IPS DF 4.7 (cell line): ENCODE measurements at regions not wholly inside any gene's neighbourhood (a gene's known extent, or its start where the extent isn't known, plus 50 kb on each side); places are given as distances from the start of the nearest gene placed in this dataset.

ENCODE experiments used
- DNase-seq: peaks from one replicate; pipeline ENCODE4 v3.0.0-alpha.2; 2013; ENCODE audit warnings: low spot score; ENCODE audit errors: extremely low read depth

DNA sequence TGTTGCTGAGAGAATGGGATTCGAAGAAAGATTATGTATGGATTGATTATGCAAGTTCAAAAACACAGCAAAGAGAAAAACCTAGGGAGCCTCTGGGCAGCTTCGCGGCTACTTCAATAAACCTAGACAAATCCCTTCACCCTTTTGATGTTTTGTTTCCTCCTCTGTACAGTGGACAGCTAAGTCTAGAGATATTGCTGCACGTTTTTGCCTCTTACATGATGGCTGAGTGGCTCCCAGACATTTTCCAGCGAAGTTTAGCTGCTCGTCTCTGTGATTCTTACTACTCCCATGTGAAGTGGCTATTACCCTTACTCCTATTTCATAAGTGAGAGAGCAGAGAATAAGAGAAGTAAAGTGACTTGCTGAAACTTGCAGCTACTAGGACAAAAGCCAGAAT lies 695.0 kb upstream of the GRM7 start:
- no peak for DNase-seq

DNA sequence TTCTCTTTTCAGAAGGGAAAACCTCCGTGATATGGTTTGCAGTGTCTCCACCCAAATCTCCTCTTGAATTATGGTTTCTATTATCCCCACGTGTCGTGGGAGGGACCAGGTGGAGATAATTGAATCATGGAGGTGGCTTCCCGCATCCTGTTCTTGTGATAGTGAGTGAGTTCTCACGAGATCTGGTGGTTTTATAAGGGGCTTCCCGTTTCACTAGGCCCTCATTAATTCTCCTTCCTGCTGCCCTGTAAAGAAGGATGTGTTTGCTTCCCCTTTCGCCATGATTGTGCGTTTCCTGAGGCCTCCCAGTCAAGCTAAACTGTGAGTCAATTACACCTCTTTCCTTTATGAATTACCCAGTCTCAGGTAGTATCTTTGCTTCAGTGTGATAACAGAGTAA lies 692.7 kb upstream of the GRM7 start:
- DNase-seq: no peak

DNA sequence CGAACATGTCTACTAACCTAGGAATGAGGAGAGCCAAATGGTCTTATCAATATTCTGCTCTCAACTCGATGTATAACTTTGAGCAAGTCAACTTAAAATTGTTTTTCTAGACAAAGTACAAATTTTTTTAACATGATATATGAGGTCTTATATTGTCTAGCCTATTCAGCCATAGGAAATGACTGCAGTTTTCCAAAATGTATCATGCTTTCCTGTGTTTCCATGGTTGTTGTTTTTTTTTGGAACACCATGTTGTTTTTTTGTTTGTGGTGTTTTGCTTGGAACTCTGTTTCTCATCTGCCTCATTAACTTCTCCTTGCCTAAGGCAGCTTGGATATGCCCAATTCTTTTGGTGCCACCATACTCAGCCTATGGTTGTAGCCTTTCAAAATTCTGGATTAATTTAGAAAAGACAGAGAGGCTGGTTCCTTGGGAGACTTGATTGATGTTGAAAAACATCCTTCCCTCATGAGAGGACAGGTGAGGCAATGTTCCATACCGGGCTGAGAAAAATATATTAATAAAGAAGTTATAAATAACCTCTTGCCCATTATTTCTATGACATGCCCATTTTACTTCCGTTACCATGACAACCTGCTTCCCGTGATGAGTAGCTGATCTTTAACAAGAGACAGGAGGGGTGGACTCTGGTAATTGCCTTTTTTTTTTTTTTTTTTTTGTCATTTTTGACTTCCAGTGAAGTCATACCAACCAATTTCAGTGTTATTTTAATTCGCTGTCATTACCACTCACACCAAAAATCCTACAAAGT lies 687.9 kb upstream of the GRM7 start:
- no peak for DNase-seq

DNA sequence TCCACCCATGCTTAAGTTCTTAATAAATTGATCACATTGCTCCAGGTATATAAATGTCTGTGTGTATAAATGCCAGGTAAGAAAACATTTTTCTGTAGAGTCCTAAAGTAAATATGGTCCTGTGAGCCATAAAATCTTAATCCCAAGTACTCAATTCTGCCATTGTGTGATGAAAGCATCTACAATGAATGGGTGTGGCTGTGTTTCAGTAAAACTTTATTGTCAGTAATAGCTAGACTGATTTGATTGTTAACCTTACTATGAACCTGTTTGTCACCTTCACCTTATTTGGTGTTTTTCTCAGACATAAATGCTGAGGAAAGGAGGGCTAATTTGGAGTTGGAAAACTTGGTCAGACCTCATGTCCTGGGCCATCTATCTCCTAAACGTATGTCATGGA lies 683.5 kb upstream of the GRM7 start:
- no peak for DNase-seq

DNA sequence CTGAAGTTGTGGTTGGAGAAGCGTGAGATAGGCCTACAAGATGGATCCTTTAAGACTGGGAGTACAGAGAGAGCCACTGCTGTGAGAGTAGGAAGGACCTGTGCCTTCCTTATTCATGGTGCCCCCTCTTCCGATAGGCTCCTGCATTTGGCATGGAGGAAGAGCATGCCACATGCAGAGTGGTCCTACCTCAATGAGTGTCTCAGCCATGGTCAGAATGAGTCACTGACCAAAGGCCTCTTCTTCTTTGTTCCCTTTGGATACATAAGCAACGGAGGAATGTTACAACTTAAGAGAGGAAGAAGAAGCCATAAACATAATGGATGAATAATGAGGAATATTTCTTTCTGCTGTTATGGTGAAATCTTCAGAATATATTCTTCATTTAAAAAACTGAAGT lies 681.2 kb upstream of the GRM7 start:
- DNase-seq: no peak

DNA sequence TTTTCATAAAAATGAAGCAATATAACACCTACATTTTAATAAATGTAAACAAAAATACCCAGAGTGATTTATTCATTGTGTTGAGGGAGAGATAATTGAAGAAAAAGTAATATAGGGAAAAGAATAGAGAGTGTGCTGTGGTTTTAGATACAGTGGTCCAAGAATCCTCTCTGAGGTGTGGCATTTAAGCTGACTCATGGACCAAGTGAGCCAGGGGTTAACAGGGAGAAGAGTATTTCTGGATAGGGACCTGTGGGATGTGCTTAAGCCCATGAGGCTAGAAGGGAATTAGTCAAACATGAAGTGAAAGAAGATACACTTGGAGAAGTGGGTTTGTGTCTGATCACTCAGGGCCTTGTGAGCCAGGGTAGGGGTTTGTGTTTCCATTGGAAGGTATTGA lies 680.7 kb upstream of the GRM7 start:
- no peak for DNase-seq

DNA sequence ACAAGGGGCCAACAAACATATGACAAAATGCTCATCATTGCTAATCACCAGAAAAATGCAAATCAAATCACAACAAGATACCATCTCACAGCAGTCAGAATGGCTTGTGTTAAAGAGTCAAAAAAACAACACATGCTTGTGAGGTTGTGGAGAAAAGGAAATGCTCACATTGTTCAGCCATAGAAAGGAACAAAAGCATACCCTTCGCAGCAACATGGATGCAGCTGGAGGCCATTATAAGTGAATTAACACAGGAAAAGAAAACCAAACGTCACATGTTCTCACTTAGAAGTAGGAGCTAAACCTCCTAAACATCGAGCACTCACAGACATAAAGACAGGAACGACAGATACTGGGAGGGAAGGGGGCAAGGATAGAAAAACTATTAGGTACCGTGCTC lies 678.4 kb upstream of the GRM7 start:
- no peak for DNase-seq

DNA sequence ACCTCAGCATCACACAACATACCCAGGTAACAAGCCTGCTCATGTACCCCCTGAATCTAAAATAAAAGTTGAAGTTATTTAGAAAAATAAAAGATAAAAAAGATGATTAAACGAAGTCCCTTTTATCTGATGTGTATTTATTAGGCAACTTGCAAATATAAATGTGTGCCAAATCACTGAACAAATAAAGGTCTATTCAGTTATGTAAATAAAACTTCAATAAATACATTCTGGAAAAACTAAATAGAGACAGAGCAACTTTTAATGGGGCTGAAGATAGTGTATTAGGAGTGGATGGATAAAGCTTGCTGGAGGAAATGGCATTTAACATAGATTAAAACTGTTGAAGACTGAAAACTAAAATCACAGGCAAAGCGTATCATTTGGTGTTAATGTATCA lies 678.0 kb upstream of the GRM7 start:
- no peak for DNase-seq

DNA sequence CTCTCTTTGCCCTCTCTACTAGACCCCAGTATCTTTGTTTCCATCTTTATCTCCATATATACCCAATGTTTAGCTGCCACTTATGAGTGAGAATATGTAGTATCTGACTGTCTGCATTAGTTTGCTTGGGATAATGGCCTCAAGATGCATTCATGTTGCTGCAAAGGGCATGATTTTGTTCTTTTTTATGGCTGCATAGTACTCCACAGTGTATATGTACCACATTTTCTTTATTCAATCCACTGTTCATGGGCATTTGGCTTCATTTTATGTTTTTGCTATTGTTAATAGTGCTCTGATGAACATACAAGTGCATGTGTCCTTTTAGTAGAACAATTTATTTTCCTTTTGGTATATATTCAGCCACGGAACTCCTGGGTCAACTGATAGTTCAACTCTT lies 671.5 kb upstream of the GRM7 start:
- no peak for DNase-seq

DNA sequence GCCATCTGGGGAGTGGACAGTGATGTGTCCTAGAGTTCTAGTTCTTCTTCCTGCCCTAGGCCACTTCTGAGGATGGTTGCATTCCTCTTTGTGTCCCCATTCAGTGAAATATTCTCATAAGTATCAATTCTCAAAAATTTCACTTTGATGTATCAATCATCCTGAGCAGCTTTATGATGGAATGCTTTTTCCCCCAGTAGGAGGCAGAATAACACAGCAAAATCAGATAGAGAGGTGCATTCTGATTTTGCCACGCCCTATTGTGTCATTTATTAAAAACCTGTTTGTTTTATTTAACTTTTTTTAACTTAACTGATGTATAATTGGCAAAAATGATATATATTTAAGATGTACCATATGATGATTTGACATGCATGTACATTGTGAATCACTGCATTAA lies 656.0 kb upstream of the GRM7 start:
- DNase-seq: no peak

DNA sequence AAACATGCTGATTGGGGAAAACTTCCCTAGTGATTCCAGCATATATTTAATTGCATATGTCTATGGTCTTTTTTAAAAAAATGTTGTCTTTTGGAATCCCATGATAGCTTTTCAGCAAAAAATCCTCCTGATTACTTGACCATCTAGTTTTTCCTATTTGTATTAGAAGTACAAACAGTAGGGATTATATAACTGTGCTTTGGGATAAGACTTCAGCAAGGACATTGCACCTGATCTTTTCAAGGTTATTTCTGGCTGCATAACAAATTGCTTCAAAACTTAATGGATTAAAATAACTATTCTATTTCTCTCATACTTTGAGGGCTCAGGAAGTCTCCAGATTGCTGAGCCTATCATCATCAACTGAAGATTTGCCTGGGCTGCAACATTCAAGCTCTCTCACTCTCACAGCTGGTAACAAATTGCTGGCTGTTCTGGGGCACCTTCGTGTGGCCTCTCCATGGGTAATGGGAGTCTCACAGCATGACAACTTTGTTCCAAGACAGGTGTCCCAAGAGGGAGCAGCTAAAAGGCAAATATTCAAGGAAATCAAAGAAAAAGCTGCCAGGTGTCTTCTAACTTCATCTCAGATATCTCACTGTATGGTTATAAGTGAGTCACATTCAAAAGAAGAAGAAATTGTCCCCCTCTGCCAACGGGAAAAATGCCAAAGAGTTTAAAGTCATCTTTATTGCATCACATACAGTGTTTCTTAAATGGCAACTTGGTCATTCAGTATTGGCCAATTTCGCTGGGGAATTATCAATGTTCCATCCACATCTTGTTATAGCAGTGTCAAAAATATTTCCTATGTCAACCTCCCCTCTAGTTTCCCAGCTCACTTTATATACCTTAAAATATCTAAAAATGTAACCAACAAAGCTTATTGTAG lies 644.5 kb upstream of the GRM7 start:
- DNase-seq: no peak

DNA sequence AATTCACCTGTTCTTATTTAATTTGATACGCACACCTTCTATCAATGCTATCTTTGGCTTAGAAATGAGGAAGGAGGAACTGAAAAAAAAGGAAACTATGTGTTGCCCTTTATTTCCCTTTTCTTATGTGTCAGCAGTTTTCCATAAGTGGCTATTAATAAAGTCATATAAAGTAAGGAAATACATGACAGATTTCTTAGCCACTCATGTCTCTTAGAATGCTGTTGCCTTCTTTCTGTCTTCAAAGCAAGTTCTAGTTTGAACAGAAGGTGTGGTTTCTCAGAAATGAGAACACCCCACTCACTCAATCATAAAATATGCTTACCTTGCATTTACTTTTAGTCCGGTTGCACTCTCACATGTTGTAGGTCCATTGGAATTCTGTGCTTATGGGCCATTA lies 640.5 kb upstream of the GRM7 start:
- DNase-seq: no peak

DNA sequence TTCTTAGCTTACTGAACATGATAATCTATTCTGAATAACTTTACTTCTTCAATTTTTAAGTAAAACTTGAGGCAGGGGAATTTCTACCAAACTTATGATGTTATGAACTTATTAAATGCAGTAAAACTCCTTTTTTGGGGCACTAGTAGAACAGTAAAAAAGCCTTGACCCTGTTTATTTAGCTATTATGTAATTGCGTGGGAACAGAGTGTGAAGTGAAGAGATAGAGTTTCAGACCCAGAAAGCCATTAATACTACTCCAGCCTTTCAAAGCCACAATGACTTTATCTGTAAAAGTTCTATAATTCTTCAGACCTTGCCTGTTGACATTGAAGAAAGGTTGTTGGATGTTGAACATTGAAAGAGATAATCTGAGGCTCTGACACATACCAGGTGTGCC lies 638.8 kb upstream of the GRM7 start:
- no peak for DNase-seq

DNA sequence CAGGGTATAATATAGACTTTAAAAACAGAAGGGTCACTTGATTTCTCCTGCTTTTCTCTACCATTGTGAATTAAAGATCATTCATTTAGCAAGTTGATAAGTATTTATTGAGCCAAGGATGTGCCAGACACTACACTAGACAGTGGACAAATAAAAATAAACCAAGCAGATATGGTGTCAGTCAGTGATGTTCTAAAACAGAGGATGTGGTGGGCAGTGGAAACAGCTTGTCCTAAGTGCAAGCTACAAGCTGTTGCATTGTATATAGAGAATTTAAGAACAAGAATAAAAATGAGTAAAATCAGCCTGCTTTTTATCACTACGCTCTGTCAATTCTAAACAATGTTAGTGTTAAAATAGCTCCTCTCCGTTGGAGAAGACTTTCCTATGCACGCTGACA lies 637.3 kb upstream of the GRM7 start:
- no peak for DNase-seq

DNA sequence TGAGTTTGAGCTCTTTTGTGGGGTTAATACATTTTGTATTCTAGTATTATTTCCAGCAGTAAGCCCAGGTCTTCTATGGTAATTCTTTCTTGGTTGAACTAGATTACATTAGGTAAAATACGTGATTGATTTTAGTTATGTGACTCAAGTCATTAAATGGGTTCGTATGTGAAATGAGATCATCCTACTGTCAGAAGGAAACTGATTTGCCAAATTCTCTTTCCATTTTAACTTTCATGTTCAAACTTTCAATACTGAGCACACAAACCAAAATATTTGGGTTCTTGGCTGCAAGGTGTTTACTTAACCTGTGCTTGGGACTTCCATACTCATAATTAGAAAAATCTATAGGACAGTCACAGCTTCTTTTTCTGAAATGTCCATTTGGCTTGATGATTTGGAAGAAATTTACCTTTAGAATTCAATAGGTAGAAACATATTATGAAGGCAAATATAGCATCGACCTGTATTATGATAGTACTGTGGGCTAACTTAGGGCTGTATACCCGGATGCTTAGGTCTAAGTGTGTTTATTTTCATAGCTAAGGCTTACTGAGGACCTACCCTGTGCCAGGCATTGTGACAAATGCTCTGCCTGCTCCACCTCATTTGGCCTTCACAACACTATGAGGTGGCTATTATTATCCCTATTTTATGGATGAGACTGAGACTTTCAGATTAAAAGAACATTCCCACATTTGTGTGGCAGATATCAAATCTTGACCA lies 631.8 kb upstream of the GRM7 start:
- DNase-seq: no peak

DNA sequence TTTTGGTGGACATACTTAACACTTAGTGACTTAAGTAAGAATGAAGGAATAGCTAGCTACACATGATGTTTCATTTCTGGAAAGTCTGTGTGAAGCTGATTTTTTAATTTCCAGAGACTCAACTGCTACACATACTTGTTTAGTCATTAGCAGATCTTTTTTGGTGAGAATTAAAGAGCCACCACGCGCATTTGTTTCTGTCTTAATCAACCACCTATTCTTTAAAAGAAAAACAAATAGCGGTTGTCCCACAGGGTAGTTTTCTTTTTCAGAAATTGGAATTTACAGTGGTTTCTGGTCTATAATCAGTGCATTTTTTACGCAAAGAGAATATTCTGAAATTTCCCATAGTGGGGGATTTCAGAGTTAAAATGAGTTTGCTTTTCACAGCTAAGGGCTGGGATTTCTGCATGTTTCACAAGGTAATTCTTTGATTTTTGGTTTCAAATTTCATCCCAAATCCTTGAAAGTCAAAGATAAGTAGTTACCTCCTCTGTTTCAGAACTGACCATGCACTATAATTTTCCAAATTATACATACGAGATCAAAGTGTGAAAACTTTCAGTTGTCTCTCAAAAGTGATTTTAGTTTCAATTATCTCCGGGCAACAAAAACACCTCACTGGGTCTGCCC lies 631.0 kb upstream of the GRM7 start:
- no peak for DNase-seq

DNA sequence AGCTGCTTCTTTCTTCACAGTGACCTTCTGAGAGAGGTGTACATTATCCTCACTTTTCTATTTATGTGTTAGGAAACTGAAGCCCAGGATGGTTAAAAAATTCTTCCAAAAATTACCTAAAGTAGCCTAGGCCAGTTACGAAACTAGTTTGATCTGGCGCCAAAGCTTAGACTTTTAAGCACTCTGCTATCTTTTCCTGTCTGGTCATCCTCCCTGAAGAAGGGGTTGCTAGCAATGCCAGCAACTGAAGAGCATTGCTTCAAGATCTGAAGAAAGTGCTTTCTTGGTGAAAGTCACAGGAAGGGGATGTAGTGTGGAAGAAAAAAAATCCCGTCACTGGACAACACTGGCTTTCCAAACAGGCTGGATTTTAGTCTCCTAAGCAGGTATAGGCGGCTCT lies 618.8 kb upstream of the GRM7 start:
- DNase-seq: no peak

DNA sequence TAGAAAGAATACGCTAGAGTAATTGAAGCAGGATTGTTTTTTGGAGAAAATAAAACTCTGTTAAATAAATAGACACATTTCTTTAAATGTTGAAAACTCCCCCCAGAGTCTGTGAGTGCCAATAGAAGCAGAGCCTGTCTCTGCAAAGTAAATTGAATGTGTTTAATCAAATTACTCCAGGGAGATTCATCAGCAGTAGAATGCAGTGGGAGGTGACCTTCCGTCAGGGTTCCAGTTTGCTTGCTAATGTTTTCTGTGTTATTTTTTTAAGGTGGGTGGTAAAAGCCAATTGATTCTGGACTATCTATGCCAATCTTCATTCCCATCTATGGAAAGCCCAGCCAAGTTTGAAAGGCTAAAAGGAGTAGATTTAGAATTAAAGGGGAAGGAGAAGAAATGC lies 612.4 kb upstream of the GRM7 start:
- DNase-seq: no peak

DNA sequence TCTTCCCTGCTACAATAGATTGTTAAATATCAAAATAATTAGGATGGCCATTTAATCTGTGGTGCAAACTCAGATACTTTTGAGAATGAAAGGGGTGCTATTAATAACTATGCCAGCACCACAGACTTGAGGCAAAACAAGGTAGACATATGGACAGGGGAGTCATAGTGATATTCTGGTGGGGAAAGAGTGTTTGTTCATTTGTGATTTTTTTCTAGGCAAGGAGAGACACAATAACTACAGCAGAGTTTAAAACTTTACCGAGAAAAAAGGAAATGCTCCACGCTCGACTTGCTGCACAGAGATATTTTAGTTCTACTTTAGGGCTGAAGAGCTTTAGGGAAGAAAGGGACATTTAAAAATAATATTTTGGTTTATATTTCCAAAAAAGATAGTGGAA lies 611.2 kb upstream of the GRM7 start:
- no peak for DNase-seq

DNA sequence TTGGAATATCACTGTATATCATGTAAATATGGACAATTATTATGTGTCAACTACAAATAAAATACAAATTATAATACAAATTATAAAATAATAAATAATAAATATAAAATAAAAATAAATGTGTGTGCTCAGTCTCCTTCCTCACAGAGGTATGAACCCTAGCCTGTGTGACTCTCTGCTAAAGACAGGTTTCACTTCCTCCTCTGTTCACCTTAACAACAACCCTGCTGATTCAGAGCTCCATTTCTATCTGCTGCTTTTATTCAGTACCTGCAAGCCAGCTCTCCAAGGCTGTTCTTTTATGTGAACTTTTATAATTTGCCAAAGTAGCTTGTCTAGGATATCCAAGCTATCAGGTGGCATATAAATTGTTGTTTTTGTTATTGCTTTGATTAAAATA lies 610.7 kb upstream of the GRM7 start:
- no peak for DNase-seq

DNA sequence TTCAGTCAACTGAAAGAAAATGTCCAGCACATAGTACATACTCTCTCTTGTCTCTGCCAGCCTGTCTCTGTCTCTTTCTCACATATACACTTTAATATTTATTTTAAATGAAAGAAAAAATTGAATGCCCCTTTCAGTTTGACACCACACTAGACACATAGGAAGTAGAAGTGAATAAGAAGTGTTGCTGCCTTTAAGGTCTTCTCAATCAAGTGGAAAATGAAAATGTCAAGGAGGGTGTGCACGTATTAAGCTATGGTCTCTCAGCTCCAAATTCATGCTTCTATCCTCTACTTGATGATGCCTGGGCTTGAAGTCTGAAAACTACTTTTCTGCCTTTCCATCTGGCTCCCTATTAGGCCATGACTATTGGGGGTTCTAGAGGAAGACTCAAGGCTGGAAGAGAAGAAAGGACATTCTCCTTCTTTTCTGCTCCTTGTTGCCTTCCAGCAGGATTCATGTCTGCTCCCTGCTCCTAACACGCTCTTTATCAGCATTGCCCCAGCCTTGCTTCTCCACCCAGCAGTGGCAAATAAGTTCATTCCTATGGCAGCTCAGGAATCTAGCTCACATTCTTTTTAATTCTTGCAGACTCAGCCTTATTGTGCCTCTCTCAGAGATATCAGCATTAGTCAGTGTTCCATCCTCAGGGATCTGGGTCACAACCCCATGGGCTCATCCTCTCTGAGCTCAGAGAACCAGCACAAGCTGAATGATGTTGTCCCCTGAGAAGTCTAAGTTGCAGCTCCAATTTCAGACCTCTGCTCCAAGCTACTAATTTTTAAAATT lies 609.1 kb upstream of the GRM7 start:
- DNase-seq: no peak
